ENCODE measurements at regions not wholly inside any gene's neighbourhood (a gene's known extent, or its start where the extent isn't known, plus 50 kb on each side); places are given as distances from the start of the nearest gene placed in this dataset.

DNA sequence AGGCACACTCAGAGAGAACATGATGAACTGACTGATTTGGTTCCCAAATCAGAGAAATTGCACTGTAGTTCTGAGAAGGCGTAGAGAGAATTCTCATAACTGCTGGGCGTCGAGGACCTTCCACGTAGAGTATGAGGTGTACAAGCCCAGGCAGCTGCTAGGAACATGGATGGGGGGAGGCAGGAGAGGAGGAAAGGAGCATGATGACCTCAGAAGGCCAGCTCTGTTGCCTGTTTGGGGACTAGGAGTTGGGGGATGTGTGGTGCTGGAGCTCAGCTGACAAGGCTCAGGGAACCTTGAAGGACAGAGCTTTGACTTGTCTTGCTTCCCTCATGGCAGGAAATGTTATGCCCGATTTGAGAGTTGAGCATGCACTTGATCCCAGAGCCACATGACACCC, 485.4 kb downstream of the IRX1 start:
- Mint-ChIP-seq H3K9me3 (no peaks in the 10 kb centered on the region), H3K27ac (peak overlapping the region; percentile 1), H3K4me3 (no peak overlapping the region), H3K4me1 (peaks cover 56% of the 10 kb centered on the region), H3K36me3 (no peaks in the 10 kb centered on the region), H3K27me3 (ENCODE audit: low read depth) (no peaks in the 10 kb centered on the region)
- no peak for DNase-seq (ENCODE audit: low spot score in 2 of 2, unreplicated experiment in 2 of 2)
- TF ChIP-seq CTCF (IDR thresholded peaks at IDR 0.05; ENCODE audit: unreplicated experiment), result no peak

- TF ChIP-seq CTCF (IDR thresholded peaks at IDR 0.05; ENCODE audit: unreplicated experiment), result no peak
- no peak overlapping the region for H3K4me3 Mint-ChIP-seq
- no peaks in the 10 kb centered on the region for H3K9me3 Mint-ChIP-seq
- peak overlapping the region; percentile 73 for H3K27ac Mint-ChIP-seq
- no peak for DNase-seq (ENCODE audit: low spot score in 2 of 2, unreplicated experiment in 2 of 2)
- peaks cover 56% of the 10 kb centered on the region for H3K4me1 Mint-ChIP-seq
- H3K36me3 Mint-ChIP-seq, result no peaks in the 10 kb centered on the region
- H3K27me3 Mint-ChIP-seq (ENCODE audit: low read depth), result no peaks in the 10 kb centered on the region
These were observed 485.8 kb downstream of the IRX1 start for GRCh38 chr5:4081466-4081865.

- no peak for DNase-seq (ENCODE audit: low spot score in 2 of 2, unreplicated experiment in 2 of 2)
- Mint-ChIP-seq H3K4me1 (peaks cover 45% of the 10 kb centered on the region), H3K4me3 (no peak overlapping the region), H3K9me3 (no peaks in the 10 kb centered on the region), H3K36me3 (no peaks in the 10 kb centered on the region), H3K27ac (peak overlapping the region; percentile 73), H3K27me3 (ENCODE audit: low read depth) (no peaks in the 10 kb centered on the region)
- no peak for TF ChIP-seq CTCF (IDR thresholded peaks at IDR 0.05; ENCODE audit: unreplicated experiment)
These were observed 487.4 kb downstream of the IRX1 start for GRCh38 chr5:4082966-4083564.

DNA sequence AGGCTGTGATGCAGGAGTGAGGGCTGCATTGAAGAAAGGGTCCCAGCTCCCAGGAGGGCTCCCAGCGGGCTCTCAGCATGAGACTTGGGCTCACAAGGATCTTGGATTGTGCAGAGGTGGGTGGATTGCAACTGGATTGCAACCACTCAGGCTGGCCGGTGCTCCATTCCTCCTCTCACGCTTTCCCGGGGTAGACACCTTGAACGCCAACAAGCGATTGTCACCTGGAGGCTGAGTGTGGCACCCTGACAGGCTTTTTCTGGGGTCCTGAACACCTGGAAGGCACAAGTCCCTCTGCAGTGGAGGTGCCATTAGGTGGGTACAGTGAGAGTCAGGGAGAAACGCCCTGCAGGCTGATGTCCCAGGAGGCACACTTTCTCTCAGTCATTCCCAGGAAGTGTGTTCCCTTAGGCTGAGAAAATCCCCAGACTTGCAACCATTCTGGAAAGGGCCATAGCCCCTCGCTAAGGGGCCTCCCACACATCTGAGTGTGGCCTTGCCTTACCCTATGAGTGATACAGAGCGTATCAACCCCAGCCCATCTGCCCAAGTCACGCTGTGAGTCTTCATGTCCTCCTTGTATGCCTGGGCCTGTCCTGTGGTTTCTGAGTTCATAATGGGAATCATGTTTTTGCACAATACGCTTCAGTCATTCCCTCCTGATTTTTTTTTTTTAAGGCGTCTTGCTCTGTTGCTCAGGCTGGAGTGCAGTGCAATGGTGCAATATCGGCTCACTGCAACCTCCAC, 488.1 kb downstream of the IRX1 start:
- Mint-ChIP-seq H3K27ac (no peak overlapping the region), H3K4me3 (no peak overlapping the region), H3K36me3 (no peaks in the 10 kb centered on the region), H3K27me3 (ENCODE audit: low read depth) (no peaks in the 10 kb centered on the region), H3K4me1 (peaks cover 40% of the 10 kb centered on the region), H3K9me3 (no peaks in the 10 kb centered on the region)
- no peak for TF ChIP-seq CTCF (IDR thresholded peaks at IDR 0.05; ENCODE audit: unreplicated experiment)
- DNase-seq (ENCODE audit: low spot score in 2 of 2, unreplicated experiment in 2 of 2), result no peak

- peaks cover 8% of the 10 kb centered on the region for H3K9me3 Mint-ChIP-seq
- H3K4me3 Mint-ChIP-seq, result no peak overlapping the region
- H3K27ac Mint-ChIP-seq, result no peak overlapping the region
- no peak for DNase-seq (ENCODE audit: low spot score in 2 of 2, unreplicated experiment in 2 of 2)
- H3K36me3 Mint-ChIP-seq, result no peaks in the 10 kb centered on the region
- H3K4me1 Mint-ChIP-seq, result peaks cover 17% of the 10 kb centered on the region
- no peaks in the 10 kb centered on the region for H3K27me3 Mint-ChIP-seq (ENCODE audit: low read depth)
- TF ChIP-seq CTCF (IDR thresholded peaks at IDR 0.05; ENCODE audit: unreplicated experiment), result no peak
These were observed 490.4 kb downstream of the IRX1 start for GRCh38 chr5:4086081-4086480.
